GM19351 (cell line): ENCODE measurements at regions not wholly inside any gene's neighbourhood (a gene's known extent, or its start where the extent isn't known, plus 50 kb on each side); places are given as distances from the start of the nearest gene placed in this dataset.
A peak's percentile ranks its signal among the peaks of the same experiment; 100 is the strongest.
"Not testable (repeated sequence)": the region's sequence is repeated elsewhere in the genome, so short reads cannot be mapped to it uniquely, and the experiment has no call there.

Source experiments
- ATAC-seq: cut with Tn5 transposase; IDR thresholded peaks from one replicate; pipeline ENCODE4 v1.9.1; 2021; ENCODE audit warnings: mild to moderate bottlenecking, moderate library complexity; ENCODE audit not compliant: unreplicated experiment

DNA sequence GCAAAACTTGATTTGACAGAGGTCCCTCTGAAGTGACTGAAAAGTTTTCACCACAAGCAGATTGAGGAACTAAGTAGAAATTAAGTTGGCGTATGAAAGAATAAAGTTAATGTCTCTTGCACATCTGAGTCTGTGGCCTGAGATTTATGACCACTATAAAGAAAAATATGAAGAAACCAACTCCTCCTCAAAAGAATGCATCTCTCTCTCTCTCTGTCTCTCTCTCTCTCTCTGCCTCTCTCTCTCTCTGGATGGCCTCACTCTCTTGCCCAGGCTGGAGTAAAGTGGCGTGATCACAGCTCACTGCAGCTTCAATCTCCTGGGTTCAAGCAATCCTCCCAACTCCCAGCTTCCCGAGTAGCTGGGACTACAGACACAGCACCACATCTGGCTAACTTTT is 55.2 kb downstream of the RPL22L1 start:
- ATAC-seq, result no peak

DNA sequence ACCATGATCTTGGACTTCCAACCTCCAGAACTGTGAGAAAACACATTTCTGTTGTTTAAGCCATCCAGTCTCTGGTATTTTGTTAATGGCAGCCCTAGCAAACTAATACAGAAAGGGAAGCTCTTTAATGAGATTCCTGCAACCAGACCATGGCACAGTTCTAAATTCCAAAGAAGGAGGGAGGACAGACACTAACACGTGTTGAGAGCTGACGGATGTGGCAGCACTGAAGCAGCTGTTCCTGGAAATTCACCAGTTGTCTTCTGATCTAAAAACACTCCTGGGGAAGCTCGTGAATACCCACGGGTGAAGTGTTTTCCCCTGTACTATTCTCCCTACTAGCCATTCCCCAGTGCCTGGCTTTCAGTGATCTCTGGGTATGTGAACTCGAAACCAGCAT is 56.7 kb downstream of the RPL22L1 start:
- no peak for ATAC-seq

DNA sequence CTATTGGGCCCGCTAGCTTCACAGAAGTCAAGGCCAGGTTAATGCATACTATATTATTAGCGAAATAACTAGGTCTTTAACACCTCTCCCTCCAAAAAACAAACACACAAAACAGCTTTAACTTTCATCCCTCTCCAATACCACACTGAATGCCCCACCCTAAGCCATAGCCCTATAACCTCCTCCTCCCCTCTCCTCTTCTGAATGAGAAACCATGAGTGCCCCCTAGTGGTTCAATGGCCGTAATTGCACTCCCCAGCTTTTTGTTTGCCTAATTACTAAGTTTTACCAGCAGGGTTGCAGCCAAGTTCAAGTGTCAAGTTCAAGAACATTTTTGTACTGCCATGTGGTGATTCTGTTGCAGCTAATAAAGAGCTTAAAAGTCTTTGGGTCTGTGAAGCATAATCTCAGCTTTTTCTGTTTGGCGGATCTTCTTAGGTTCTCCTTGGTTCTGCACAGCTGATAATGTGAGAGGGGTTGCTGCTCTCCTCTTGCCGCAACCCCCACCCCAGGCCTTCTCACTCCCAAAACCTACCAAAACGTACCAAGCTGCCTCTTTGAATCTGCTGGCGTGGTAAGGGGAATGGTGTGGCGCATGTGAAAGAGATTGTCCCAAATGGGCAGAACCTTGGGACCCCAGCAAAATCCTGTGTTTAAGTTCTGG is 57.9 kb downstream of the RPL22L1 start:
- peak; percentile 88 for ATAC-seq

DNA sequence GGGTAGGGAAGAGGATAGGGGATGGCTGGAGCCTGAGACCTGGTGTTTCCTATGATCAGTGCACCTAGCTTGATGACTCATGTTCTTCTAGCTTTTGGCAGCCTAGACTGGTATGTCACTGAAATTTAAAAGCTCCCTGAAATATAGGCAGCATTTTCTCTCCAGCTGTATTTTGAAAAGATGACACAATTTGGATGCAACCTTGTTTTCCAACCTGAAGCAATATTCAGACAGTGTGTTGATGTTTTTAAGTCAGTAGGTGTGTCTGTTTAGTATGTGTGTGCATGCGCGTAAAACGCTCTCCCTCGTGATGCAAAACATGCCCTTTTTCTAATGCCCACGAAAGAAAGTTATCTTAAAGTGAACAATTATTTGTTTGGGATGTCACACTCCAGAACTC is 58.5 kb downstream of the RPL22L1 start:
- no peak for ATAC-seq

DNA sequence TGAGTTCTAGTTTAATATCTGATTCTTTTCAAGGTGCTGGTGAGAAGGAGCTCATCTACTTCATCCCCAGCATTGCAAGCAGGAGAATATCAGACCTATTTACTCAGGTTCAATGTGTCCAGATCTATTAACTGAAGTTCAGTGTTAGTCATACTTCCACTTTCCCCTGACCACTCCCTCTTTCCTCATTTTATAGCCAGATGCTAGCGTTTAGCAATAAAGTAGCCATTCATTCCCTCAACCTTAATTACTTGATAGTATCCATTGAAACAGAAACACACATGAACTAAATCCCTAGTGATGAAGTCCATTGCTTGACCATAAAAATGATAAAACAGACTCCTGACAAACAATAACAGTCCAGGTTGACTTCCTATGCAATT is 60.0 kb downstream of the RPL22L1 start:
- no peak for ATAC-seq

DNA sequence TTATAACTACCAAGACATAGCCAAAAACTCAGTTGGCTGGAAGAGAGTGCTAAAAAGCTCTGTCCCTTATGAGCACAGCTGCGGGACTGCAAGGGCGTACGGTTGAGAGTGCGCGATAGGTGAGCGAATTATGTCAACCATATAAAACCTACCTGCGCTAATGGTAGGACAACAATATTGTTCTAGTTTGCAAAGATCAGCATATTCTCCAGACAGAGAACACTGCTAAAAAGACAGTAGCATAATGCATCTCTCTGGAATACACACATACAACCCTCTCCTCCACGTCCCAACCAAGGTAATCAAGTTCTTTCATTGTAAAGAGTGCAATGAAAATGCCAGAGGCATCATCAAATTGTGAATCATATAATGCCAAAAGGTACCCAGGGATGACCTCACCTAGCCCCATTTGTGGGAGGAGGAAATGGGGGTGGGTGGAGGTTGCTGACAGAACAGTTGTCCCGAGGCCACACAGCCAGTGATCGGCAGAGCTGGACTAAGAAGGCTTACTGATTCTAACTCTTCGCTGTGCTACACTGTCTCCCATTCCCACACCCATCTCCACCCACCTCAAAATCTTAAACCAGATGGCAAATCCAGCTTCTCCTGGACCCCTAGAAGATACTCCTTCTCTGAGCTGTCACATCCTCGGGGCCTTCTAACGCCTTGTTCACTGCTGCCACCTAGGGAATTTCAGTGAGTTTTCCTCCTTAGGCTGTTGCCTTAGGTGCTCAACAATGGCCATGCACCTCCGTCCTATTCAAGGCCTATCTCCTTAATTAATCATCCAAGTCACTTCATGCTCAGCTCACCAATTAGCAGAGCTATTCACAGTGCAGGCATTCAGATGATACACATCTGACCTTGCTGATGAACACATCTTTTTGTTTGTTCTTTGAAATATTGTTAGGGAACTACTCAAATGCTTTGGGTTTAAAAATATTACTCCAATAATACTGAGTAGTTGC is 60.7 kb downstream of the RPL22L1 start:
- no peak for ATAC-seq

DNA sequence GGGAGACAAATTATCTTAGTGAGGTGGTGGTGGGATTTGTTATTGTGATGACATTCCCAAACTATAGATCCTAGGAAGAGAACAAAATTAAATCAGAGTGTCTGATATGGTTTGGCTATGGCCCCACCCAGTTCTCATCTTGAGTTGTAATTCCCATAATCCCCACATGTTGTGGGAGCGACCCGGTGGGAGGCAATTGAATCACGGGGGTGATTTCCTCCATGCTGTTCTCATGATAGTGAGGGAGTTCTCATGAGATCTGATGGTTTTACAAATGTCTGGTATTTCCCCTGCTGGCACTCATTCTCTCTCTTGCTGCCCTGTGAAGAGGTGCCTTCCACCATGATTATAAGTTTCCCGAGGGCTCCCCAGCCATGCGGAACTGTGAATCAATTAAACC is 62.0 kb downstream of the RPL22L1 start:
- no peak for ATAC-seq

DNA sequence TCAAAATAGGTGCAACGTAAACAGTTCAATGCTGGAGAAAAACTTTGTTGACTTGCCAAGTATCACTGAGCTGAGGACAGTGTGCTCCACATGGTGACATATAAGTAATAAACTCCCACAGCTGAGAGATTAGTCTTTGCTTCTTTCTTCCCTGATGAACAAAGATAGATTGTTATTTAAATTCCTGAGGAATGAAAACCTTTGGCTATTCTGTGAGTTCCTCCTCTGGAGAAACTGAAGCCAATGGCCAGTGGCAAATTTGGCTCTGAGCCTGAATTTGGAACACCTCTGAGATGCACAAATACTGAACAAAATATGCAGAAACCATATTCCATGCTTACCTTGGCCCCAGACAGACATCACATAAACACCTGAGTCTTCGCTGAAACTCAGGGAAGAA is 63.3 kb downstream of the RPL22L1 start:
- ATAC-seq, result no peak

DNA sequence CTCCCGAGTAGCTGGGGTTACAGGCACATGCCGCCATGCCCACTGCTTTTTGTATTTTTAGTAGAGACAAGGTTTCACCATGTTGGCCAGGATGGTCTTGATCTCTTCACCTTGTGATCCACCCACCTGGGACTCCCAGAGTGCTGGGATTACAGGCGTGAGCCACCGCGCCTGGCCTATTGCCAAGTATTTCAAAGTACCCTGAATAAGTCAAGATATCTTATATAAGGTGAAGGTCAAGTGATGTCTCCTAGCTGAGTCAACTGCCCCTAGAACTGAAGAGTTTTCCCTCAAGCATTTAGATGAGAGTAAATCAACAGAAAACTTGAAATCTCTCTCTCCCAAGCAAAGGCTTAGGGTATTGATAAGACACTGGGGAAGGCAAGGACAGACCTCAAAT is 63.9 kb downstream of the RPL22L1 start:
- ATAC-seq, result no peak

DNA sequence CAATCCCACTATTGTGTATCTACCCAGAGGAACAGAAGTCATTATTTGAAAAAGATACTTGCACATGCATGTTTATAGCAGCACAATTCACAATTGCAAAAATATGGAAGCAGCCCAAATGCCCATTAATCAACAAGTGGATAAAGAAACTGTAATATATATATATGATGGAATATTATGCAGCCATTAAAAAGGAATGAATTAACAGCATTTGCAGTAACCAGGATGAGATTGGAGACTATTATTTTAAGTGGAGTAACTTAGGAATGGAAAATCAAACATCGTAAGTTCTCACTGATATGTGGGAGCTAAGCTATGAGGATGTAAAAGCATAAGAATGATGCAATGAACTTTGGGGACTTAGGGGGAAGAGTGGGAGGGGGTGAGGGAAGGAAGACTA is 64.7 kb downstream of the RPL22L1 start:
- not testable (repeated sequence) for ATAC-seq

DNA sequence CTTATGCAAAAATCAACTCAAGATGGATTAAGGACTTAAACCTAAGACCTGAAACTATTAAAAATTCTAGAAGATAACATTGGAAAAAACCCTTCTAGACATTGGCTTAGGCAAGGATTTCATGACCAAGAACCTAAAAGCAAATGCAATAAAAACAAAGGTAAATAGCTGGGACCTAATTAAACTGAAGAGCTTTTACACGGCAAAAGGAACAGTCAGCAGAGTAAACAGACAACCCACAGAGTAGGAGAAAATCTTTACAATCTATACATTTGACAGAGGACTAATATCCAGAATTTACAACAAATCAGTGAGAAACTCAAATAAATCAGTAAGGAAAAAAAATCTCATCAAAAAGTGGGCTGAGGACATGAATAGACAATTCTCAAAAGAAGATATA is 65.4 kb downstream of the RPL22L1 start:
- ATAC-seq, result not testable (repeated sequence)

DNA sequence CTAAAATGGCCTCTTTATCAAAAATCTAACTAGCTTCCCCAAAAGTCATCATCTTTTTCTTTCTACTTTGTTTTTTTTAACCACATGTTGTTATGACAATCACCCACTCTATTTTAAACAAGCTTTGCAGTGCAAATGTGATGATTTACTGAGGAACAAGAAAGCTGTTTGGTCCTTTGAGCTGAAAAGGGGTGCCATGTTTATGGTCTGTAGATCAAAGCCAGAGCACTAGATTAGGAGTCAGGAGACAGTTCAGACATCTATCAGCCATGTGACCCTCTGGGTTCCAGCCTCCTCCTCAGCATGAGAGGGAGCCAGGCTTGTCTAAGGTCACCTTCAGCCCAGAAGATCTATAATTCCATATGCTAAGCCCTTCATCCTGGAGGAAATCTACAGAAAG is 65.9 kb downstream of the RPL22L1 start:
- no peak for ATAC-seq

DNA sequence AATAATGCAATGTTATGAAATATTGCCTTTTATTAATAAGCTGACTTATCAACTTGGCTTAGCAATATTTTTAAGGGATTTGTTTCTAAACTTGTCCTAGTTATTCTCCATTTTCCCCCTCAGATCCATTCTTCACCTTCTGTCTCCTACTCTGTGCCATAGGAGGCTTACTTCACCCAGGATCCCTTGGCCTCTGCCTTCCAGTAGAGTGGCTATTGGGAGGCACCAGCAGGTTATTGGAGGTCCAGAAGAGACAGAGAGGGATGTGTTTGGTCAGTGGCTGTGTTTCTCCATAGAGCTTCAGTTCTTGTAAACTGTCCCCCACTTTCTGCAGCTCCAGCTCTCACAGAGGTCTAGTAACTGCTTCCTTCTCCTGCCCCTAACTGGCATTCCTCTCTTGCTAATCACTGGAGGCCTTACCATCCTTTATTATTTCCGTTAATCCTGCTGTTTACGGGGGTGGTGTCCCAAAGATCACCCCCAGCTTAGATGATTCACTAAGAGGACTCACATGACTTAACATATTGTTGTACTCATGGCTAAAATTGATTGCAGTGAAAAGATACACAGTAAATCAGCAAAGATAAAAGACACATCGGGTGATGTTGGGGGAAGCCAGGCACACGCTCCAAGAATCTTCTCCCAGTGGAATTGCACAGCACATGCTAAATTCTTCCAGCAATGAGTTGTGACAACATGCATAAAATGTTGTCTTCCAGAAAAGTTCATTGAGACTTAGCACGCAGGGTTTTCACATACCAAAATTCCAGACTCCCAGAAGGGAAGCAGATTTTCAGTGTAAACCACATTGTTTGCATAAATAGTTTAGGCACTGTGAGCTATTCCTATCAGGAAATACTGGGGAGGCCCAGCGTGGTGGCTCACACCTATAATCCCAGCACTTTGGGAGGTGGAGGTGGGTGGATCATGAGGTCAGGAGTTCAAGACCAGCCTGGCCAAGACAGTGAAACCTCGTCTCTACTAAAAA is 67.5 kb downstream of the RPL22L1 start:
- ATAC-seq, result no peak

DNA sequence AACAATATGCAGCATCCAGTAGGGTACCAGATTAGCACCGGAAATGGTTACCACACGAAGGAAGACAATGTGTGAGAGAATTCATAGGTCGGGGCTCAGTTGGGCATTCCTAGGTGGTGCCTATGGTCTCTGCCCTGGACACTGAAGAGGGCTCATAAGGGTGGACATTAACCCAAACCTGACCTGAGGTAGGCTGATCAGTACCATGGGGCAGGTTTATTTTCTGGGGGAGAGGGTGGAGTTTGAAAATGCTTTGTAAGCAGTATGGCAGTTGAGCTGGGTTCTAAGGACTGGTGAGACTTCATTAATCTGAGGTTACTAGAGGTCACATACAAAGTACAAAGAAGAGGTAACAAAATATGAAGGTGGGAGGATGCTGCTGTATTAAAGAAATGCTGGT is 68.4 kb downstream of the RPL22L1 start:
- ATAC-seq, result no peak

DNA sequence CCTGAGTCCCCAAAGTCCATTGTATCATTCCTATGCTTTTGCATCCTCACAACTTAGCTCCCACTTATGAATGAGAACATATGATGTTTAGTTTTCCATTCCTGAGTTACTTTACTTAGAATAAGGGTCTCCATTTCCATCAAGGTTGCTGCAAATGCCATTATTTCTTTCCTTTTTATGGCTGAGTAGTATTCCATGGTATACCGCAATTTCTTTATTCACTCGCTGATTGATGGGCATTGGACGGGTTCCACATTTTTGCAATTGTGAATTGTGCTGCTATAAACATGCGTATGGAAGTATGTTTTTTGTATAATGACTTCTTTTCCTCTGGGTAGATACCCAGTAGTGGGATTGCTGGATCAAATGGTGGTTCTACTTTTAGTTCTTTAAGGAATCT is 69.7 kb downstream of the RPL22L1 start:
- ATAC-seq, result not testable (repeated sequence)

DNA sequence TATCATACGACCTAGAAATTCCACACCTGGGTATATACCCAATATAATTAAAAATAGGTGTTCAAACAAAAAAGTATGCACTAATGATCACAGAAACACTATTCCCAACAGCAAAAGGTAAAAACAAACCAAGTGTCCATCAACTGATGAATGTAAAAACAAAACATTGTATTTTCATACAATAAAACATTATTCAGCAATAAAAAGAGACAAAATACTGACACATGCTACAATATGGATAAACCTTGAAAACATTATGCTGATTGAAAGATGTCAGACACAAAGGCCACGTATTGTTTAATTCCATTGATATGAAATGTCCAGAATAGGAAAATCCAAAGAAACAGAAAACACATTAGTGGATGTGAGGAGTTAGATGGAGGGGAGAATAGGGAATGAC is 71.0 kb downstream of the RPL22L1 start:
- ATAC-seq, result no peak

DNA sequence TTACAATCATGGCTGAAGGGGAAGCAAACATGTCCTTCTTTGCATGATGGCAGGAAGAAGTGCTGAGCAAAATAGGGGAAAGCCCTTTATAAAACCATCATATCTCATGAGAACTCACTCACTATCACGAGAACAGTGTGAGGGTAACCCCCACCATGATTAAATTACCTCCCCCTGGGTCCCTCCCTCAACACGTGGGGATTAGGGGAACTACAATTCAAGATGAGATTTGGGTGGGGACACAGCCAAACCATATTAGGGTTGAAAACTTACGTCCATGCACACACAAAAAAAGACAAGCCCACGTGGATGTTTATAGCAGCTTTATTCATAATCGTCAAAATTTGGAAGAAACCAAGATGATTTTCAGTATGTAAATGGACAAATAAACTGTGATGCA is 72.3 kb downstream of the RPL22L1 start:
- ATAC-seq, result no peak

DNA sequence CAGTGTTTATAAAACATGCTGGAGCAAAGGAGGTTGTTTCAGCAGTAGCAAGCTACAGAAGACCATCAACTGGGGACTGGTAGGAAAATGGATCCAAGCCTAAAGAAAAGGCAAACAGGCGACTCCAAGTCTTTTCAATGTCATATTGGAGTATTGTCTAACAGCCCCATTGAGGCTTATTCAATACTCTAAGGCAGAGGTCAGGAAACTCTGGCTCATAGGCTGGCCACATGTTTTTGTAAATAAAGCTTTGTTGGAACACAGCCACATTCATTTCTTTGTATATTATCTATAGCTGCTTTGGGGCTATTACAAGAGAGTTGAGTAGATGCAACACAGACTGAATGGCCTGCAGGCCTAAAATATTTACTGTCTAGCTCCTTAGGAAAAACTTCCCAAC is 77.5 kb downstream of the RPL22L1 start:
- no peak for ATAC-seq

DNA sequence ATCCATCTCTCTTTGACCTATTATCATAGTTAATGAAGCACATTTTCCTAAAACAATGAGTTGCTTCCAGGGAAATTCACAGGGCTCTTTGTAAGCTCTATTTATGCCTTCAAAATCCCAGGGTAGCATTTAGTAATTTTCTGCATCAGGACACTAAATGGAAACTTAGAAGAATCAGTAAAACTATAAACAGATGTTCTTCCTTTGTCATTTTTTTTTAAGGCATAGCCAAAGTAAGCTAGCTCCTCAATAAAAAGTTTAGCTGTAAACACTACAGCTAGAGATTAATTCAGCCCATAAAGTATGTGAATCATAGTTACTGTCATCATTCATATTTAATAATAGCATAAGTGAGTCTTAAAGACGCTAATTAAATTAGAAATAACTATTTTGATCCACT is 79.3 kb downstream of the RPL22L1 start:
- no peak for ATAC-seq

DNA sequence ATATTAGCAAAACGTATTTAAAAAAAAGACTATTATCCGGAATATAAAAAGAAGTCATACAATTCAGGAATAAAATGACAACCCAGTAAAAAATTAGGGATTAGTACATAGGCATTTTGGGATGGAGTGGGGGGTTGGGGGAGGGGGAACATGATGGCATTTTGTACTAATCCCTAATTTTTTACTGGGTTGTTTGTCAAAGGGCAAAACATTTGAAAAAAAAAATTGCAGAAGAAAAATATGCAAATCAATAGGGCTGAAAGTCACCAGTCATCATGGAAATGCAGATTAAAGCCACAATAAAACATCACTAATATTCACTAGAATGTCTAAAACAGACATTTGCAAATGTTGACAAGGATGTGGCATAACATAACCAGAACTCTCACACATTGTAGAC is 82.5 kb downstream of the RPL22L1 start:
- ATAC-seq, result no peak

DNA sequence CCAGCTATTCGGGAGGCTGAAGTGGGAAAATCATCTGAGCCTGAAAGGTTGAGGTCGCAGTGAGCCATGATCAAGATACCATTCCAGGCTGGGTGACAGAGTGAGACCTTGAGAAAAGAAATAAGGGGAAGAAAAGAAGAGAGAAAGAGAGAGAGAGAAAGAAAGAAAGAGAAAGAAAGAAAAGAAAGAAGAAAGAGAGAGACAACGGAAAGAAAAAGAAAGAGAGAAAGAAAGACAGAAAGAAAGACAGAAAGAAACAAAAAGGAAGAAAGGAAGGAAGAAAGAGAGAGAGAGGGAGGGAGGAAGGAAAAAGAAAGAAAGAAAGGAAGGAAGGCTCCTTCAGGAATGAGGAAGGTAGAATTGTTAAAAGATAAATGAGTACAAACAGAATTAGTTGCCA is 84.5 kb downstream of the RPL22L1 start:
- no peak for ATAC-seq
